ENCODE measurements at regions not wholly inside any gene's neighbourhood (a gene's known extent, or its start where the extent isn't known, plus 50 kb on each side); places are given as distances from the start of the nearest gene placed in this dataset.
"Not testable (repeated sequence)": the region's sequence is repeated elsewhere in the genome, so short reads cannot be mapped to it uniquely, and the experiment has no call there.

DNA sequence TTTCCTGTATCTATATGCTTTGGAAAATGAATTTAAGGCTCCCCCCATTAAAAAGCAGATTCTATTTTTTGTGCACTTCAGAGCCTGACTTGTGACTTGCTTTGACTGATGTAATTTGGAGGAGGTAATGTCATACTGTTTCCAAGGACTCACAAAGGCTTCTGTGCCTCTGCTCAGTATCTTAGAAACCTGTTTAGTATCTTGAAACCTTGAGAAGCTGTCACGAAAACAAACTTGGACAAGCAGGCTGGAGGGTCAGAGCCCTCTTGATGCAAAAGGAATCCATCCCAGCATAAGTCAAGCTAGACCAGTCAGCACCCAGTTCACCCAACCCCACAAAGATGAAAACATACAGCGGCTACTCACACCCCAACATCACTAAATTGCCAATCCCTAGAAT lies 560.0 kb upstream of the PCDH7 start:
- DNase-seq = no peak

GRCh38 chr4:30172416-30172815 lies 547.8 kb upstream of the PCDH7 start:
- no peak for DNase-seq

DNA sequence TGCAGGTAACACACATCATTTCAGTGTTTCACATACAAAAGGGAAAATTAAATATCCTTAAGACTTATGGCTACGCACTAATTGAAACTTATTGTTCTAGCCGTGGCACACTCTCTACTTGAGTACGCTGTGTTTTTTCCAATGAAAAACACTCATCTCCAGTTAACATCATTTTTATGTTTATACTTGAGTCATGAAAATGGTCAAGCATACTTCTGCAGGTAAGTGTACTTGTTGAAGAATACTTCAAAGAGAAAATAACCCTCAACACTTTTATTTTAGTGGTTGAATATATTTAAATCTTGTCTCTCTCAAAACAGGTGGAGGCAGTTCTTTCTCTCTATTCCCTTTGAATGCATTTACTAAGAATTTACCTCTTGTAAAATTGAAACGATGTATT lies 538.7 kb upstream of the PCDH7 start:
- no peak for DNase-seq

- DNase-seq = no peak
Observed at GRCh38 chr4:30181918-30182317, 538.3 kb upstream of the PCDH7 start.

GRCh38 chr4:30182786-30183185 lies 537.4 kb upstream of the PCDH7 start:
- no peak for DNase-seq

GRCh38 chr4:30191902-30192301 lies 528.3 kb upstream of the PCDH7 start:
- DNase-seq = no peak

DNA sequence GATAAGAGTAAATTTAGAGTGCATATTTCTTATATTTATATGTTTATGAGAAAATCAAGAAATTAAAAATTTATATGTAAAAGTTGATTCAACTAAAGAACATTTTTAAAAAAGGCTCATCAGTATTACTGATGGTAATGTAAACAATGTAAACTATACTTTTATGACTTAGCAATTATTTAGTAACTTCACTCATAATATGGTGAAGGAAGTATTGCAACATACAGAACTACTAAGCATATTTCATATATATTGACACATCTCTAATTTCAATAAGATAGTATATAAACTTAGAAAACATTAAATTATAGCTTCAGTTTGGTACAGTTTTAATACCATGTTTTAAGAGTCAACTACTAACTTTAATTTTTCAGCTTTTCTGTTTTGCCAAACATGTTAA lies 512.8 kb upstream of the PCDH7 start:
- DNase-seq = no peak

DNA sequence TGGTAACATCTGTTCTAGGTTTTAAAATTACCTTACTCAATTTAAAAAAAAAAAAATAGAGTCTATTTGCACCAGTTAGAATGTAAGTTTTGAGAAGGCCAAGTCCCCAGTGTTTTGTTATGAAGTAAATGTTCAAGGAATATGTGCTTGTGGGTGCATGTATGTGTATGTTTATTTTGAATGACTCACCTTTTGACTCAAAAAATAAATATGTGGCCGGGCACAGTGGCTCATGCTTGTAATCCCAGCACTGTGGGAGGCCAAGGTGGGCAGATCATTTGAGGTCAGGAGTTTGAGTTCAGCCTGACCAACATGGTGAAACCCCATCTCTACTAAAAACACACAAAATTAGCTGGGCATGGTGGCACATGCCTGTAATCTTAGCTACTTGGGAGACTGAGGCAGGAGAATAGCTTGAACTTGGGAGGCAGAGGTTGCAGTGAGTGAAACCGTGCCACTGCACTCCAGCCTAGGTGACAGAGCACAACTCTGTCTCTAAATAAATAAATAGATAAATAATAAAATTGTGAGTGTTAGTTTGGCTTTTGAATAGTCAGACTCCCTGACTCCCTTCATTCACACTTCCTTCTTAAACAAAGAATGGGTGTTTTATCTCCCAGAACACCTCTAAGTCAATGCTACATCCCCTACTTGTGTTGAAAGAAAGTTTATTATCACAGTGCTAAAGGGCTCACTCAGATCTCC lies 511.3 kb upstream of the PCDH7 start:
- DNase-seq = no peak

- DNase-seq = not testable (repeated sequence)
Observed at GRCh38 chr4:30215973-30216372, 504.2 kb upstream of the PCDH7 start.

- DNase-seq = no peak
Observed at GRCh38 chr4:30245140-30245539, 475.0 kb upstream of the PCDH7 start.

DNA sequence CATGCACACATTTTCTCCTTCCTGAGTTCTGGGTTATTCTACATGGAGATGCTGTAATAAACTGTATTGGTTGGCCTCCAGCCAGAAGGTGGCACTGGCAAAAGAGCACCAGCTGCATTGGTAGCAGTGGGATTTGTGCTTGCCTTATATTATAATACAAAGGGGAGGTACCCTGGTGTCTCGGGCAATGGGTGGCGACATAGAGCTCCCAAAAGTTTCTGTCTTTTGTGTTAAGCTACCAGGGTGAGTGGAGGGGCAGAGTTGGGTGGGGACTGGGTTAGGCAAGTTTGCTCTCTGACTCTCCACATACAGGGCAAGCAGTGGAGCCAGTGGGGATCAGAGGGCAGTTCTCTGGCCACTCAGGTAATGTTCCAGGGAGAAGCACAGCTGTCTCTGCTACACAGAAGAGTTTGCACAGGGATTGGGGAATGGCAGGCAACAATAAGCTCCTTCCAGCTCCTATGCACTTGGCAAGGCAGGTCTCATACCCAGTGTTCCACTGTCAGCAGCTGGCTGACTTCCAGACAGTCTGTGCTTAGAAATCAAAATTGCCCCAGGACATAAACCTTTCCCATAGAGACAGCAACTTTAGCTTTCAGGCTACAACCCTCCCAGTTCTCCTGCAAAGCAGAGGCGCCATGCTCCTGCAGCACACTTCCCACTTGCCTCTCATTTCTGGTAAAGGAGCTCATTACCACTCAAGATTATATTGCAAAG lies 463.9 kb upstream of the PCDH7 start:
- peak; percentile 6 for DNase-seq

- DNase-seq = no peak
Observed at GRCh38 chr4:30258949-30259348, 461.2 kb upstream of the PCDH7 start.

- DNase-seq = no peak
Observed at GRCh38 chr4:30262379-30262778, 457.8 kb upstream of the PCDH7 start.

DNA sequence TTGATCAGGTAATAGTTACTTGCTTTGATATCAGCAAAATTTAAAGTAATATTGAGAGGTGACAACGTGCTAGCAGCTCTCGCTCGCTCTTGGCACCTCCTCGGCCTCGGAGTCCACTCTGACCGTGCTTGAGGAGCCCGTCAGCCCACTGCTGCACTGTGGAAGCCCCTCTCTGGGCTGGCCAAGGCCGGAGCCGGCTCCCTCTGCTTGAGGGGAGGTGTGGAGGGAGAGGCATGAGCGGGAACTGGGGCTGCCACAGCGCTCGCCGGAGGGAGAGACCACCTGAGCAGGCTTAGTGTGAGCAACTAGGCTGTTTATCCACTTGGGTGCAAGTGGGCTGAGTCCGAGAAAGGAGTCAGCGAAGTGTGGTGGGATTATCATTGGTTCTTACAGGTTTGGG lies 455.7 kb upstream of the PCDH7 start:
- DNase-seq = no peak

- no peak for DNase-seq
Observed at GRCh38 chr4:30265716-30266115, 454.5 kb upstream of the PCDH7 start.

- no peak for DNase-seq
Observed at GRCh38 chr4:30268370-30268769, 451.8 kb upstream of the PCDH7 start.

DNA sequence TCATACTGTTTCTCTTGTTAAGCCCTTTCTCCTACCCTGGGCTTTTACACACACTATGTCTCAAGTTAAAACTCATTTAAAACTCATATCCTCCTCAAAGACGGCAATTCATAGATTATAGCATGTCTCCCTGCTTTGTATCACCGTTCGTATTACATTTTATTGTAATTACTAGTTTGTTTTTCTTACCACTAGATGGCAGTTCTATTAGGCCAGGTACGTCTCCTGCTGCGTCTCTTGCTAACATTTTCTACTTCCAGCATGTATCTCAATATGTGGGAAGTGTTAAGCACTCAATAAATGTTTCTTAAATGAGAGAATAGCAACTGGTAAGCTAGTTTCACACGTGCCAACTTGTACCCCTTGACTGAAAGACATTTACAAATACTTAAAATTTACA lies 450.3 kb upstream of the PCDH7 start:
- DNase-seq = no peak

DNA sequence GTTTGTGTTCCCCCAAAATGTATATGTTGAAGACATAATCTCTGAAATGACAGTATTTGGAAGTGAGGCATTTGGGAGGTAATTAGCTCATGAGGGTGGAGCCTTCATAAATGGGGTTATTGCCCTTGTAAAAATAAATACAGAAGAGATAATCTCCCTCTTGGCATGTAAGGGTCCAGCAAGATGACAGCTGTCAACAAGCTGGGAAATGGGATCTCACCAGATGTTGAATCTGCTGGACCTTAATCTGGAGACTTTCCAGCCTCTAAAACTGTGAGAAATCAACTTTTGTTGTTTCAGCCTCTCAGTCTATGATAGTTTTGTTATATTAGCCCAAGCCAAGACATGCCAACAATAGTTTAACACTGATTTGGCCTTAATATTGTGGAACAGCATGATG lies 438.2 kb upstream of the PCDH7 start:
- no peak for DNase-seq

GRCh38 chr4:30283336-30283735 lies 436.8 kb upstream of the PCDH7 start:
- DNase-seq = no peak

- DNase-seq = no peak
Observed at GRCh38 chr4:30294295-30294694, 425.9 kb upstream of the PCDH7 start.

GRCh38 chr4:30295652-30296051 lies 424.5 kb upstream of the PCDH7 start:
- no peak for DNase-seq

DNA sequence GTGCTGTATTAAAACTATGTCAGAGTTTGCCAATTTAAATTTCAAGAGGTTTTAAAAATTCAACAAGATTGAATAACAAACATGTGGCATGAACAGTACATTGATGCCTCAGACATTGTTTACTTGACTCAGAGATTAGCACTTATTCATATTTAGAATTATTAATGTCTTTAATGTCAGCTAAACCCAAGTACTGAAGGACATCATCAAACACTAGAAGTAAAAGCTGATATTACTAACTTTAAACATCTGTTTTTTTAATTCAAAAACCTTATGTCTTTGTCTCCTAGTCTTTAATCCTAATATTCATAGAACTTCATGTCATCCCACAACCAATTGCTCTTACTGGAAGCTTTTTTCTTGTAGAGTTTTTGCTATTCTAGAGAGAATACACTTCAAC lies 406.2 kb upstream of the PCDH7 start:
- no peak for DNase-seq

DNA sequence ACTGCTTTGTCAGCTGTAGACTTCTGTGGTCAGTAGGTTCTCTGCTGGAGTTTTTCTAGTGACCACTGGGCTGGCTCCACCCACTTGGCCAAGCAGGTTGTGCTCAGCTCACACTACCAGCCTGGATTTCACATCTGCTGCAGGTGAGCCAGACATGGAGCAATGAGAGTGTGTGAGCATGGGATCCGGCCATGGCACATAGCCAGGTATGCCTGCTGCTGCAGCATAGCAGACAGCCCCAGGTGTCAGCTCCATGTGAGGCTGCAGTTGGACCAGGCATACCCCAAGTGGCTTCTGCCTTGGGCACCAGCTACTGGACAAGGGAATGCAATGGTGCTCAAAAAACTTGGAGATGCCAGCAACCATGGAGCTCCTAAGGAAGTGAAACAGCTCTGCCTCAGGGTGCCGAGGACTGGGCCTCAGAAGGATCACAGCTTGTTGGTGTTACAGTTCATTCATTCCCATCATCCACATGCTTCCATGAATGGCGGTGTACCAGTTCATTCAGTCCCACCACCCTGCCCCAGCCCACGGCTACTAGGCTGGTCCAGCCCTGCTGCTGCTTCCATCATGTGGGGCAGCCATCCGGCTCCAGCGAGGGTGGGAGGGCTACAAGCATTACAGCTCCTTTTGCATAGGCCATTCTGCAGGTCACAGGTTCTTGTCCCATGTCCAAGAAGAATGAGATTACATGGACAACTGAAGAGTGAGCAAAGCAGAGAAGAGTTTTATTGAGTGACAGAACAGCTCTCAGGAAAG lies 389.1 kb upstream of the PCDH7 start:
- DNase-seq = no peak

- no peak for DNase-seq
Observed at GRCh38 chr4:30341731-30342130, 378.4 kb upstream of the PCDH7 start.
